ENCODE measurements at regions not wholly inside any gene's neighbourhood (a gene's known extent, or its start where the extent isn't known, plus 50 kb on each side); places are given as distances from the start of the nearest gene placed in this dataset.

- H3K9me3 ChIP-seq (ENCODE audit: control insufficient read depth, low read length) = no peaks in the 10 kb centered on the region
- H3K36me3 ChIP-seq (ENCODE audit: control insufficient read depth in 1 of 2, insufficient read depth in 2 of 2, low read depth in 1 of 2, low read length in 2 of 2) = no peaks in the 10 kb centered on the region
- no peak overlapping the region for H3K4ac ChIP-seq (ENCODE audit: low read depth in 1 of 2, low read length in 2 of 2)
- H2BK120ac ChIP-seq (ENCODE audit: low read depth, low read length) = no peak overlapping the region
- WGBS = 89% methylated on average over 13 of the region's 13 CpGs
- no peak for DNase-seq
- no peak overlapping the region for H3K27ac ChIP-seq (ENCODE audit: low read length, poor library complexity, severe bottlenecking)
- H2BK12ac ChIP-seq (ENCODE audit: low read length in 2 of 2) = no peak overlapping the region
- H2BK15ac ChIP-seq (ENCODE audit: low read depth, poor library complexity, severe bottlenecking) = no peak overlapping the region
- H3K4me2 ChIP-seq (ENCODE audit: low read length, poor library complexity, severe bottlenecking) = no peak overlapping the region
- no peak overlapping the region for H2AFZ ChIP-seq (ENCODE audit: low read depth, low read length)
- no peak overlapping the region for H2AK5ac ChIP-seq (ENCODE audit: low read length, severe bottlenecking)
- H3K4me1 ChIP-seq (ENCODE audit: control insufficient read depth, insufficient read depth, low read depth, low read length) = peaks cover 17% of the 10 kb centered on the region
- H4K91ac ChIP-seq (ENCODE audit: low read length) = no peak overlapping the region
- no peak overlapping the region for H3K4me3 ChIP-seq (ENCODE audit: insufficient read depth in 1 of 2, low read depth in 1 of 2, low read length in 2 of 2)
- no peaks in the 10 kb centered on the region for H3K27me3 ChIP-seq (ENCODE audit: control insufficient read depth in 1 of 2, insufficient read depth in 1 of 2, low read length in 2 of 2)
- no peak overlapping the region for H3K9ac ChIP-seq (ENCODE audit: low read length)
- no peak overlapping the region for H3K23ac ChIP-seq (ENCODE audit: low read length in 2 of 2)
- no peak overlapping the region for H4K8ac ChIP-seq (ENCODE audit: low read length)
- no peak overlapping the region for H3K14ac ChIP-seq (ENCODE audit: low read length in 2 of 2)
- no peak overlapping the region for H2BK5ac ChIP-seq (ENCODE audit: low read depth, low read length, poor library complexity, severe bottlenecking)
- H3K79me1 ChIP-seq (replicated peaks; ENCODE audit: low read length, poor library complexity, severe bottlenecking) = no peaks in the 10 kb centered on the region
- H3K18ac ChIP-seq (ENCODE audit: low read depth in 1 of 2, low read length in 2 of 2) = no peak overlapping the region
Observed at GRCh38 chr20:23164176-23164601, 78.1 kb upstream of the CD93 start.

- 98% methylated on average over 6 of the region's 6 CpGs for WGBS
- no peak overlapping the region for H2BK15ac ChIP-seq (ENCODE audit: low read depth, poor library complexity, severe bottlenecking)
Observed at GRCh38 chr20:23163562-23163961, 77.4 kb upstream of the CD93 start.

GRCh38 chr20:23162887-23163286, 76.8 kb upstream of the CD93 start:
- Histone ChIP-seq H2AFZ (ENCODE audit: low read depth, low read length) (no peak overlapping the region), H3K4me1 (ENCODE audit: control insufficient read depth, insufficient read depth, low read depth, low read length) (peaks cover 17% of the 10 kb centered on the region), H2AK5ac (ENCODE audit: low read length, severe bottlenecking) (no peak overlapping the region), H3K14ac (ENCODE audit: low read length in 2 of 2) (peak overlapping the region in 1 of 2 experiments; percentile 87), H3K36me3 (ENCODE audit: control insufficient read depth in 1 of 2, insufficient read depth in 2 of 2, low read depth in 1 of 2, low read length in 2 of 2) (no peaks in the 10 kb centered on the region), H3K4me2 (ENCODE audit: low read length, poor library complexity, severe bottlenecking) (no peak overlapping the region), H4K91ac (ENCODE audit: low read length) (peak overlapping the region; percentile 78), H2BK120ac (ENCODE audit: low read depth, low read length) (no peak overlapping the region), H4K8ac (ENCODE audit: low read length) (no peak overlapping the region), H3K18ac (ENCODE audit: low read depth in 1 of 2, low read length in 2 of 2) (peak overlapping the region; percentile 35 to 61), H2BK5ac (ENCODE audit: low read depth, low read length, poor library complexity, severe bottlenecking) (no peak overlapping the region), H3K9ac (ENCODE audit: low read length) (no peak overlapping the region), H2BK12ac (ENCODE audit: low read length in 2 of 2) (no peak overlapping the region), H3K27ac (ENCODE audit: low read length, poor library complexity, severe bottlenecking) (no peak overlapping the region), H2BK15ac (ENCODE audit: low read depth, poor library complexity, severe bottlenecking) (no peak overlapping the region), H3K4me3 (ENCODE audit: insufficient read depth in 1 of 2, low read depth in 1 of 2, low read length in 2 of 2) (no peak overlapping the region), H3K4ac (ENCODE audit: low read depth in 1 of 2, low read length in 2 of 2) (no peak overlapping the region), H3K27me3 (ENCODE audit: control insufficient read depth in 1 of 2, insufficient read depth in 1 of 2, low read length in 2 of 2) (no peaks in the 10 kb centered on the region), H3K79me1 (replicated peaks; ENCODE audit: low read length, poor library complexity, severe bottlenecking) (no peaks in the 10 kb centered on the region), H3K23ac (ENCODE audit: low read length in 2 of 2) (no peak overlapping the region), H3K9me3 (ENCODE audit: control insufficient read depth, low read length) (no peaks in the 10 kb centered on the region)
- DNase-seq = no peak
- WGBS = 97% methylated on average over 5 of the region's 5 CpGs

More at GRCh38 chr20:23163562-23163961, 77.4 kb upstream of the CD93 start:
- no peak overlapping the region for H3K18ac ChIP-seq (ENCODE audit: low read depth in 1 of 2, low read length in 2 of 2)
- H3K79me1 ChIP-seq (replicated peaks; ENCODE audit: low read length, poor library complexity, severe bottlenecking) = no peaks in the 10 kb centered on the region
- no peaks in the 10 kb centered on the region for H3K9me3 ChIP-seq (ENCODE audit: control insufficient read depth, low read length)
- H3K4me1 ChIP-seq (ENCODE audit: control insufficient read depth, insufficient read depth, low read depth, low read length) = peaks cover 17% of the 10 kb centered on the region
- H4K91ac ChIP-seq (ENCODE audit: low read length) = peak overlapping the region; percentile 45
- H3K27ac ChIP-seq (ENCODE audit: low read length, poor library complexity, severe bottlenecking) = no peak overlapping the region
- no peaks in the 10 kb centered on the region for H3K27me3 ChIP-seq (ENCODE audit: control insufficient read depth in 1 of 2, insufficient read depth in 1 of 2, low read length in 2 of 2)
- no peak overlapping the region for H2AFZ ChIP-seq (ENCODE audit: low read depth, low read length)
- DNase-seq = no peak
- H3K4me3 ChIP-seq (ENCODE audit: insufficient read depth in 1 of 2, low read depth in 1 of 2, low read length in 2 of 2) = no peak overlapping the region
- H3K36me3 ChIP-seq (ENCODE audit: control insufficient read depth in 1 of 2, insufficient read depth in 2 of 2, low read depth in 1 of 2, low read length in 2 of 2) = no peaks in the 10 kb centered on the region
- no peak overlapping the region for H2BK120ac ChIP-seq (ENCODE audit: low read depth, low read length)
- H2BK12ac ChIP-seq (ENCODE audit: low read length in 2 of 2) = no peak overlapping the region
- H2AK5ac ChIP-seq (ENCODE audit: low read length, severe bottlenecking) = no peak overlapping the region
- H4K8ac ChIP-seq (ENCODE audit: low read length) = no peak overlapping the region
- no peak overlapping the region for H3K23ac ChIP-seq (ENCODE audit: low read length in 2 of 2)
- H3K14ac ChIP-seq (ENCODE audit: low read length in 2 of 2) = no peak overlapping the region
- no peak overlapping the region for H3K4ac ChIP-seq (ENCODE audit: low read depth in 1 of 2, low read length in 2 of 2)
- no peak overlapping the region for H2BK5ac ChIP-seq (ENCODE audit: low read depth, low read length, poor library complexity, severe bottlenecking)
- H3K9ac ChIP-seq (ENCODE audit: low read length) = no peak overlapping the region
- H3K4me2 ChIP-seq (ENCODE audit: low read length, poor library complexity, severe bottlenecking) = no peak overlapping the region

DNA sequence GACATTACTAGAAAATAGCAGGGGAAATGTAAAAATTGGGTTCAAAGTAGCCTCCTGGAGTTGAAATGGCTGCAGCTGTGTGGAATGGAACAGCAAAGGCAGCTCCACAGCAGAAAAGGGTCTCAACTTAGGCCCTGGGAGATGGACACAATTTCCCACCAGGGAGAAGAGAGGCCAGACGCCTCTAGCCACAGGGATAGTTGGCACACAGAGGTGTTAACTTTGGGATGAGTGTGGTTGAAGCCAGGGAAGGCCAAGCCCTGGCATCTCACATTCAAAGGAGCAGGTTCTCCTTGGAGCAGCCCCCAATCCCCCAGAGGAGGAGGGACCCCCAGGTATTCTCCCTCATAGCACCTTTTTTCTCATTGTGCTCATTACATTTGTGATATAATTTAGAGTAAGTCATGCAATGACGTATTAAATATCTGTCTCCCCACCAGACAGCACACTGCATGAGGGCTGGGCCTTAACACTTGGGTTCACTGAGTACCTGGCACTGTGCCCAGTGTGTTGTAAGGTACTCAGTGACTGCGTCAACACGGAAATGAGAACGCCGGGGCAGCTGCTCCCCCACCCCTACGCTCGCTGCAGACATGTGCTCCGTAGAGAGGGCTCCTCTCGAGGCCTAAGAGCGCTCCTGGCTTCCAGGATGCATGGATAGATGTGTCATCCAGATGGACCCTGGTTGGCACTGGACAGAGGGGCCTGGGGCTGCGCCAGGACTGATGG, 76.0 kb upstream of the CD93 start:
- Histone ChIP-seq H2BK120ac (ENCODE audit: low read depth, low read length) (no peak overlapping the region), H4K91ac (ENCODE audit: low read length) (no peak overlapping the region), H3K27me3 (ENCODE audit: control insufficient read depth in 1 of 2, insufficient read depth in 1 of 2, low read length in 2 of 2) (no peaks in the 10 kb centered on the region), H3K4me1 (ENCODE audit: control insufficient read depth, insufficient read depth, low read depth, low read length) (peaks cover 17% of the 10 kb centered on the region), H3K4ac (ENCODE audit: low read depth in 1 of 2, low read length in 2 of 2) (no peak overlapping the region), H3K79me1 (replicated peaks; ENCODE audit: low read length, poor library complexity, severe bottlenecking) (no peaks in the 10 kb centered on the region), H3K9ac (ENCODE audit: low read length) (no peak overlapping the region), H3K4me3 (ENCODE audit: insufficient read depth in 1 of 2, low read depth in 1 of 2, low read length in 2 of 2) (no peak overlapping the region), H3K27ac (ENCODE audit: low read length, poor library complexity, severe bottlenecking) (no peak overlapping the region), H3K18ac (ENCODE audit: low read depth in 1 of 2, low read length in 2 of 2) (no peak overlapping the region), H3K9me3 (ENCODE audit: control insufficient read depth, low read length) (no peaks in the 10 kb centered on the region), H2BK12ac (ENCODE audit: low read length in 2 of 2) (peak overlapping the region in 1 of 2 experiments; percentile 61), H3K4me2 (ENCODE audit: low read length, poor library complexity, severe bottlenecking) (no peak overlapping the region), H3K14ac (ENCODE audit: low read length in 2 of 2) (peak overlapping the region in 1 of 2 experiments; percentile 74), H4K8ac (ENCODE audit: low read length) (peak overlapping the region; percentile 36), H2AK5ac (ENCODE audit: low read length, severe bottlenecking) (no peak overlapping the region), H2AFZ (ENCODE audit: low read depth, low read length) (no peak overlapping the region), H2BK5ac (ENCODE audit: low read depth, low read length, poor library complexity, severe bottlenecking) (no peak overlapping the region), H3K36me3 (ENCODE audit: control insufficient read depth in 1 of 2, insufficient read depth in 2 of 2, low read depth in 1 of 2, low read length in 2 of 2) (no peaks in the 10 kb centered on the region), H2BK15ac (ENCODE audit: low read depth, poor library complexity, severe bottlenecking) (no peak overlapping the region), H3K23ac (ENCODE audit: low read length in 2 of 2) (no peak overlapping the region)
- peak; percentile 25 for DNase-seq
- 91% methylated on average over 12 of the region's 12 CpGs for WGBS
